Neural cell (in vitro differentiated cells): ENCODE measurements at regions not wholly inside any gene's neighbourhood (a gene's known extent, or its start where the extent isn't known, plus 50 kb on each side); places are given as distances from the start of the nearest gene placed in this dataset.

Source experiments
- H2AFZ ChIP-seq: fragments of 200-600, 300-800 bp; sonication (generic), shearing (Covaris generic); 2 replicates; pipeline ENCODE4 v1.6.0; 2014; ENCODE audit warnings: low read depth, mild to moderate bottlenecking, antibody characterized with exemption, low read length, moderate library complexity
- H3F3A ChIP-seq: fragments of 200-600 bp; shearing (Covaris generic); 2 replicates; pipeline ENCODE4 v1.6.1; 2016; ENCODE audit warnings: mild to moderate bottlenecking, moderate library complexity, mixed read lengths, antibody characterized with exemption, low read length; ENCODE audit not compliant: insufficient read depth, poor library complexity, severe bottlenecking
- H3K27ac ChIP-seq: fragments of 200-600, 300-800 bp; sonication (generic), shearing (Covaris generic); 2 replicates; pipeline ENCODE4 v1.5.1; 2014; ENCODE audit warnings: mild to moderate bottlenecking, low read length, moderate library complexity
- H3K27me3 ChIP-seq: fragments of 300-800, 200-600 bp; sonication (generic), shearing (Covaris generic); 2 replicates; pipeline ENCODE4 v1.6.0; 2014; ENCODE audit warnings: mild to moderate bottlenecking, low read depth, low read length, moderate library complexity; ENCODE audit not compliant: insufficient read depth
- H3K36me3 ChIP-seq: fragments of 300-800, 200-600 bp; sonication (generic), shearing (Covaris generic); 2 replicates; pipeline ENCODE4 v1.5.1; 2014; ENCODE audit warnings: mild to moderate bottlenecking, antibody characterized with exemption, low read length, moderate library complexity; ENCODE audit not compliant: insufficient read depth
- H3K4me2 ChIP-seq: fragments of 300-800, 200-600 bp; sonication (generic), shearing (Covaris generic); 2 replicates; pipeline ENCODE4 v1.6.0; 2014; ENCODE audit warnings: mild to moderate bottlenecking, low read length
- H3K4me3 ChIP-seq: fragments of 300-800, 200-600 bp; sonication (generic), shearing (Covaris generic); 2 replicates; pipeline ENCODE4 v1.5.1; 2014; ENCODE audit warnings: mild to moderate bottlenecking, low read length, moderate library complexity
- H3K79me2 ChIP-seq: fragments of 200-600 bp; shearing (Covaris generic); replicated peaks from 2 replicates; pipeline ENCODE4 v1.6.0; 2014; ENCODE audit warnings: mild to moderate bottlenecking, low read length, moderate library complexity; ENCODE audit not compliant: insufficient read depth
- H3K9ac ChIP-seq: fragments of 300-800, 200-600 bp; sonication (generic), shearing (Covaris generic); 2 replicates; pipeline ENCODE4 v1.6.1; 2016; ENCODE audit warnings: mild to moderate bottlenecking, low read length, mixed read lengths
- H3K9me2 ChIP-seq: fragments of 200-600 bp; shearing (Covaris generic); 2 replicates; pipeline ENCODE4 v1.6.1; 2016; ENCODE audit warnings: mild to moderate bottlenecking, low read length, mixed read lengths; ENCODE audit not compliant: insufficient read depth
- H3K9me3 ChIP-seq: fragments of 200-600, 300-800 bp; sonication (generic), shearing (Covaris generic); 2 replicates; pipeline ENCODE4 v1.6.1; 2016; ENCODE audit warnings: mild to moderate bottlenecking, mixed run types, low read length, moderate library complexity, mixed read lengths
- H4K20me1 ChIP-seq: fragments of 200-600 bp; shearing (Covaris generic); 2 replicates; pipeline ENCODE4 v1.6.1; 2016; ENCODE audit warnings: mild to moderate bottlenecking, mixed run types; ENCODE audit not compliant: insufficient read depth
- EP300 ChIP-seq: fragments of 450-650 bp; conservative IDR thresholded peaks from 2 replicates; pipeline ENCODE4 v1.6.1; 2014; ENCODE audit warnings: antibody characterized with exemption, mild to moderate bottlenecking, moderate library complexity; ENCODE audit not compliant: poor library complexity, severe bottlenecking
- EZH2 ChIP-seq: fragments of 200-600, 300-800 bp; shearing (Covaris generic), sonication (generic); IDR thresholded peaks from 2 replicates; pipeline ENCODE4 v1.6.1; 2014; ENCODE audit warnings: antibody characterized with exemption, low read length, borderline replicate concordance, mild to moderate bottlenecking; ENCODE audit not compliant: insufficient read depth, poor library complexity, severe bottlenecking
- MXI1 ChIP-seq: fragments of 450-650 bp; conservative IDR thresholded peaks from 2 replicates; pipeline ENCODE4 v1.6.1; 2014; ENCODE audit warnings: antibody characterized with exemption, mild to moderate bottlenecking; ENCODE audit not compliant: poor library complexity, severe bottlenecking
- POLR2AphosphoS5 ChIP-seq: IDR thresholded peaks from 2 replicates; pipeline ENCODE4 v1.6.1; 2012
- RAD21 ChIP-seq: fragments of 450-650 bp; conservative IDR thresholded peaks from 2 replicates; pipeline ENCODE4 v1.6.1; 2014; ENCODE audit warnings: antibody characterized with exemption, mild to moderate bottlenecking, moderate library complexity
- SMC3 ChIP-seq: fragments of 450-650 bp; conservative IDR thresholded peaks from 2 replicates; pipeline ENCODE4 v1.6.1; 2014; ENCODE audit warnings: antibody characterized with exemption, mild to moderate bottlenecking, moderate library complexity; ENCODE audit not compliant: poor library complexity
- TAF1 ChIP-seq: IDR thresholded peaks from 2 replicates; pipeline ENCODE4 v1.6.1; 2012; ENCODE audit warnings: low read depth
- TF ChIP-seq, protein P1 (sequence below): IDR thresholded peaks from 2 replicates; pipeline ENCODE4 v1.6.1; 2012; ENCODE audit warnings: borderline replicate concordance
- TF ChIP-seq, protein P2 (sequence below): fragments of 450-650 bp; IDR thresholded peaks from 2 replicates; pipeline ENCODE4 v1.5.1; 2014; ENCODE audit warnings: antibody characterized with exemption, mild to moderate bottlenecking, moderate library complexity; ENCODE audit not compliant: poor library complexity, severe bottlenecking

DNA sequence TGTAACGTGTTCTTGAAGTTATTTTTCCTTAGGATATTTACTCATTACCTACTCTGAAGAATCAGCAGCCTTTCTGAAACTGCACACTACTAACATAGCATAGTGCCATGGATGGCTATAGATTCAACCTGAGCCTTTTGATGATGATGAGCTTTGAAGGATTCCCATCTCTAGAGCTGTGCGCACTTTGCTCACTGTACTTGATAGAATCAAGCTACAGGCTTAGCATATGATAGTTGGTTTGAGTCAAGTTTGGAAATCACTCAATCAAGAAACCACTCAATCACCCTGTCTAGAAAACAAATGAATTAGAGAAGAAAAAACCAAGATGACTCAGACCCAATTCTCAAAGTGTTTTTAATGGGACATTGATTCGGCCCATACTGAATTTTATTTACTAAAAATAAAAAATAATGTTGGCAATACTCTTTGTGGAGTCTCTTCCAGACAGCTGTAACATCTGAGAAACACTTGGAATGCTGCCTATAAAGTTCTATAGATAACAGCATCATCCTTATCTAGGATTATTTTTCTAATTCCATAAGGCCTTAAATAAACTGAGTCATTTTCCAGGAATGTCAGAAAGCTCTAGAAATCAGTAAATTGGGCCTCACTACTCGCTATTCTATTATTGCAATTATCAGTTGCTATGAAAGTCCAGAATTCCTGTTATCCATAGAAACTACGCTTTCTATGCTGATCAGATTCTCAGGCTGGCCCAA is 259.0 kb upstream of the ERBB4 start:
- Histone ChIP-seq H3K9me2 (no peaks in the 10 kb centered on the region), H3K4me2 (no peak overlapping the region), H3K27me3 (no peaks in the 10 kb centered on the region), H3K9me3 (no peaks in the 10 kb centered on the region), H3K27ac (no peak overlapping the region), H4K20me1 (no peaks in the 10 kb centered on the region), H3K79me2 (no peaks in the 10 kb centered on the region), H3K36me3 (no peaks in the 10 kb centered on the region), H3F3A (no peaks in the 10 kb centered on the region), H3K4me3 (no peak overlapping the region), H2AFZ (no peak overlapping the region), H3K9ac (no peak overlapping the region)
- no peak for TF ChIP-seq POLR2AphosphoS5
- TF ChIP-seq, protein P1, sequence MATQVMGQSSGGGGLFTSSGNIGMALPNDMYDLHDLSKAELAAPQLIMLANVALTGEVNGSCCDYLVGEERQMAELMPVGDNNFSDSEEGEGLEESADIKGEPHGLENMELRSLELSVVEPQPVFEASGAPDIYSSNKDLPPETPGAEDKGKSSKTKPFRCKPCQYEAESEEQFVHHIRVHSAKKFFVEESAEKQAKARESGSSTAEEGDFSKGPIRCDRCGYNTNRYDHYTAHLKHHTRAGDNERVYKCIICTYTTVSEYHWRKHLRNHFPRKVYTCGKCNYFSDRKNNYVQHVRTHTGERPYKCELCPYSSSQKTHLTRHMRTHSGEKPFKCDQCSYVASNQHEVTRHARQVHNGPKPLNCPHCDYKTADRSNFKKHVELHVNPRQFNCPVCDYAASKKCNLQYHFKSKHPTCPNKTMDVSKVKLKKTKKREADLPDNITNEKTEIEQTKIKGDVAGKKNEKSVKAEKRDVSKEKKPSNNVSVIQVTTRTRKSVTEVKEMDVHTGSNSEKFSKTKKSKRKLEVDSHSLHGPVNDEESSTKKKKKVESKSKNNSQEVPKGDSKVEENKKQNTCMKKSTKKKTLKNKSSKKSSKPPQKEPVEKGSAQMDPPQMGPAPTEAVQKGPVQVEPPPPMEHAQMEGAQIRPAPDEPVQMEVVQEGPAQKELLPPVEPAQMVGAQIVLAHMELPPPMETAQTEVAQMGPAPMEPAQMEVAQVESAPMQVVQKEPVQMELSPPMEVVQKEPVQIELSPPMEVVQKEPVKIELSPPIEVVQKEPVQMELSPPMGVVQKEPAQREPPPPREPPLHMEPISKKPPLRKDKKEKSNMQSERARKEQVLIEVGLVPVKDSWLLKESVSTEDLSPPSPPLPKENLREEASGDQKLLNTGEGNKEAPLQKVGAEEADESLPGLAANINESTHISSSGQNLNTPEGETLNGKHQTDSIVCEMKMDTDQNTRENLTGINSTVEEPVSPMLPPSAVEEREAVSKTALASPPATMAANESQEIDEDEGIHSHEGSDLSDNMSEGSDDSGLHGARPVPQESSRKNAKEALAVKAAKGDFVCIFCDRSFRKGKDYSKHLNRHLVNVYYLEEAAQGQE: no peak
- TF ChIP-seq, protein P2, sequence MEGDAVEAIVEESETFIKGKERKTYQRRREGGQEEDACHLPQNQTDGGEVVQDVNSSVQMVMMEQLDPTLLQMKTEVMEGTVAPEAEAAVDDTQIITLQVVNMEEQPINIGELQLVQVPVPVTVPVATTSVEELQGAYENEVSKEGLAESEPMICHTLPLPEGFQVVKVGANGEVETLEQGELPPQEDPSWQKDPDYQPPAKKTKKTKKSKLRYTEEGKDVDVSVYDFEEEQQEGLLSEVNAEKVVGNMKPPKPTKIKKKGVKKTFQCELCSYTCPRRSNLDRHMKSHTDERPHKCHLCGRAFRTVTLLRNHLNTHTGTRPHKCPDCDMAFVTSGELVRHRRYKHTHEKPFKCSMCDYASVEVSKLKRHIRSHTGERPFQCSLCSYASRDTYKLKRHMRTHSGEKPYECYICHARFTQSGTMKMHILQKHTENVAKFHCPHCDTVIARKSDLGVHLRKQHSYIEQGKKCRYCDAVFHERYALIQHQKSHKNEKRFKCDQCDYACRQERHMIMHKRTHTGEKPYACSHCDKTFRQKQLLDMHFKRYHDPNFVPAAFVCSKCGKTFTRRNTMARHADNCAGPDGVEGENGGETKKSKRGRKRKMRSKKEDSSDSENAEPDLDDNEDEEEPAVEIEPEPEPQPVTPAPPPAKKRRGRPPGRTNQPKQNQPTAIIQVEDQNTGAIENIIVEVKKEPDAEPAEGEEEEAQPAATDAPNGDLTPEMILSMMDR: no peak
- TF ChIP-seq TAF1: no peak
- TF ChIP-seq SMC3: no peak
- no peak for TF ChIP-seq EP300
- no peak for TF ChIP-seq MXI1
- TF ChIP-seq RAD21: no peak

DNA sequence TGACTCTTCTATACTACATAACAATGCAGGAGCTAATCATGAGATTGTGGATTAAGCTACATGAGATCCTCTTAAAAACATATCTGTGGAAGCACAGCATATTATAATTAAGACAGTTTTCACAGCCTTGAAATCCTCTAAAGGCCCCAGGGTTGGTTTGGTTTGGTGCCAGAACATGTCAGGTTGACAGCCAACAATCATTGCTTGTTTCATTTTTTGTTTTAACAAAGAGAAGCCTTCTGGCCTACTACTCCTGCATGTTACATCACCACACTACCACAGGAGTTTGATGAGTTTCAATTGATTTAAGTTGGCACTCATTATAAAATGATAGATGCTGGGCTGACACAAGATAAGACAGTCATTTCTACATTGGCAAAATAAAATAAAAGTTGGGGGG is 255.9 kb upstream of the ERBB4 start:
- H3K9ac ChIP-seq: no peak overlapping the region
- no peaks in the 10 kb centered on the region for H4K20me1 ChIP-seq
- H3K4me2 ChIP-seq: no peak overlapping the region
- H3K27ac ChIP-seq: no peak overlapping the region
- no peak overlapping the region for H3K4me3 ChIP-seq
- TF ChIP-seq MXI1 (no peak), POLR2AphosphoS5 (no peak), SMC3 (no peak), EZH2 (no peak), RAD21 (no peak), TAF1 (no peak), EP300 (no peak)
- TF ChIP-seq, protein P1: no peak
- TF ChIP-seq, protein P2: no peak
- H3K79me2 ChIP-seq: no peaks in the 10 kb centered on the region
- H3K27me3 ChIP-seq: no peaks in the 10 kb centered on the region
- H3K36me3 ChIP-seq: no peaks in the 10 kb centered on the region
- H3F3A ChIP-seq: no peaks in the 10 kb centered on the region
- no peak overlapping the region for H2AFZ ChIP-seq
- no peaks in the 10 kb centered on the region for H3K9me2 ChIP-seq
- H3K9me3 ChIP-seq: no peaks in the 10 kb centered on the region
